Ovary (tissue), 7 donors: ENCODE measurements at regions not wholly inside any gene's neighbourhood (a gene's known extent, or its start where the extent isn't known, plus 50 kb on each side); places are given as distances from the start of the nearest gene placed in this dataset.

Experiments
- DNase-seq, 5 donors: peaks; one replicate each; pipeline ENCODE4 v3.0.0-alpha.2; 2019 to 2020
- H3K27ac ChIP-seq, 2 donors: fragments of 200-600 bp; one replicate each; pipeline versions ENCODE4 v1.5.1 to v1.8.0; 2019 to 2022
- H3K27me3 ChIP-seq: fragments of 200-600 bp; one replicate; pipeline ENCODE4 v1.8.0; 2022
- H3K36me3 ChIP-seq: fragments of 200-600 bp; sonication (generic); one replicate; pipeline ENCODE4 v1.5.1; 2019
- H3K4me1 ChIP-seq: one replicate; pipeline ENCODE4 v1.8.1; 2013; ENCODE audit warnings: mild to moderate bottlenecking, moderate library complexity; ENCODE audit not compliant: insufficient read depth
- H3K4me3 ChIP-seq: fragments of 200-600 bp; sonication (generic); one replicate; pipeline ENCODE4 v1.5.1; 2017
- H3K9me3 ChIP-seq, 2 donors: fragments of 200-600 bp in 1 of 2; sonication (generic) in 1 of 2; one replicate each; pipeline versions ENCODE4 v1.5.1 to v1.8.1; 2013 to 2019; ENCODE audit warnings: mild to moderate bottlenecking in 1 of 2, moderate library complexity in 1 of 2
- EP300 ChIP-seq: sonication (generic); formaldehyde crosslinking; IDR thresholded peaks from one replicate; pipeline ENCODE4 v1.6.1; 2017; ENCODE audit warnings: antibody characterized with exemption
- POLR2A ChIP-seq: fragments of 450-650 bp; IDR thresholded peaks from one replicate; pipeline ENCODE4 v1.6.1; 2017; ENCODE audit warnings: antibody characterized with exemption, mild to moderate bottlenecking, moderate library complexity
- WGBS, 3 donors: extraction: QIAGEN DNeasy Blood & Tissue Kit in 1 of 3; methylation state at CpG; one replicate each; pipeline versions ENCODE4 v1.1.5 to v1.1.7; 2013 to 2017; 5-methylcytosine and 5-hydroxymethylcytosine counted together
- intact Hi-C, 4 donors: fragments of 100-400 bp; cut with DNase I; formaldehyde crosslinking; loops; one replicate each; pipeline versions ENCODE4 v1.11.0 to v1.15.1; 2022 to 2023
- TF ChIP-seq, protein P1 (sequence below), 3 donors: fragments of 450-650 bp in 2 of 3; fragments of 200-600 bp in 1 of 3; IDR thresholded peaks; one replicate each; pipeline versions ENCODE4 v1.5.1 to v1.8.0; 2016 to 2022; ENCODE audit warnings: antibody characterized with exemption in 3 of 3, mild to moderate bottlenecking in 1 of 3
- donor health status: DM: no; HTN: no; CAD: no; lungs with moderate emphysema.
- donor health status: DM: no; HTN: no; CAD: no.
- donor health status: Bipolar disorder and iron deficiency.
- donor health status: DM: no; HTN: no; CAD: no.
- donor health status: DM: yes; HTN: yes; CAD: no.

- WGBS, 3 donors, result 47 to 64% (median 52%) methylated on average over 1 of the region's 1 CpG
- TF ChIP-seq EP300, result no peak
- TF ChIP-seq, protein P1, sequence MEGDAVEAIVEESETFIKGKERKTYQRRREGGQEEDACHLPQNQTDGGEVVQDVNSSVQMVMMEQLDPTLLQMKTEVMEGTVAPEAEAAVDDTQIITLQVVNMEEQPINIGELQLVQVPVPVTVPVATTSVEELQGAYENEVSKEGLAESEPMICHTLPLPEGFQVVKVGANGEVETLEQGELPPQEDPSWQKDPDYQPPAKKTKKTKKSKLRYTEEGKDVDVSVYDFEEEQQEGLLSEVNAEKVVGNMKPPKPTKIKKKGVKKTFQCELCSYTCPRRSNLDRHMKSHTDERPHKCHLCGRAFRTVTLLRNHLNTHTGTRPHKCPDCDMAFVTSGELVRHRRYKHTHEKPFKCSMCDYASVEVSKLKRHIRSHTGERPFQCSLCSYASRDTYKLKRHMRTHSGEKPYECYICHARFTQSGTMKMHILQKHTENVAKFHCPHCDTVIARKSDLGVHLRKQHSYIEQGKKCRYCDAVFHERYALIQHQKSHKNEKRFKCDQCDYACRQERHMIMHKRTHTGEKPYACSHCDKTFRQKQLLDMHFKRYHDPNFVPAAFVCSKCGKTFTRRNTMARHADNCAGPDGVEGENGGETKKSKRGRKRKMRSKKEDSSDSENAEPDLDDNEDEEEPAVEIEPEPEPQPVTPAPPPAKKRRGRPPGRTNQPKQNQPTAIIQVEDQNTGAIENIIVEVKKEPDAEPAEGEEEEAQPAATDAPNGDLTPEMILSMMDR (IDR thresholded peaks at IDR 0.05), result no peak
- TF ChIP-seq POLR2A, result no peak
These were observed 122.3 kb downstream of the ITIH6 start for GRCh38 chrX:54675762-54676161.

GRCh38 chrX:54695231-54695630 lies 102.8 kb downstream of the ITIH6 start:
- Histone ChIP-seq H3K4me1 (no peaks in the 10 kb centered on the region), H3K4me3 (no peak overlapping the region), H3K9me3 (peaks cover 0 to 2% of the 10 kb centered on the region in 2 donors), H3K36me3 (no peaks in the 10 kb centered on the region), H3K27ac (no peak overlapping the region), H3K27me3 (no peaks in the 10 kb centered on the region)
- no peak for DNase-seq
- intact Hi-C loops, result no loop called here
- WGBS, 3 donors, result 27 to 53% (median 29%) methylated on average over 2 of the region's 2 CpGs
- TF ChIP-seq, protein P1 (IDR thresholded peaks at IDR 0.05), result no peak
- no peak for TF ChIP-seq EP300

More at GRCh38 chrX:54675762-54676161, 122.3 kb downstream of the ITIH6 start:
- H3K27ac ChIP-seq, result no peak overlapping the region
- intact Hi-C loops, result no loop called here
- no peak for DNase-seq
- no peaks in the 10 kb centered on the region for H3K27me3 ChIP-seq
- no peaks in the 10 kb centered on the region for H3K36me3 ChIP-seq
- no peaks in the 10 kb centered on the region for H3K4me1 ChIP-seq
- H3K4me3 ChIP-seq, result no peak overlapping the region
- no peaks in the 10 kb centered on the region for H3K9me3 ChIP-seq

DNA sequence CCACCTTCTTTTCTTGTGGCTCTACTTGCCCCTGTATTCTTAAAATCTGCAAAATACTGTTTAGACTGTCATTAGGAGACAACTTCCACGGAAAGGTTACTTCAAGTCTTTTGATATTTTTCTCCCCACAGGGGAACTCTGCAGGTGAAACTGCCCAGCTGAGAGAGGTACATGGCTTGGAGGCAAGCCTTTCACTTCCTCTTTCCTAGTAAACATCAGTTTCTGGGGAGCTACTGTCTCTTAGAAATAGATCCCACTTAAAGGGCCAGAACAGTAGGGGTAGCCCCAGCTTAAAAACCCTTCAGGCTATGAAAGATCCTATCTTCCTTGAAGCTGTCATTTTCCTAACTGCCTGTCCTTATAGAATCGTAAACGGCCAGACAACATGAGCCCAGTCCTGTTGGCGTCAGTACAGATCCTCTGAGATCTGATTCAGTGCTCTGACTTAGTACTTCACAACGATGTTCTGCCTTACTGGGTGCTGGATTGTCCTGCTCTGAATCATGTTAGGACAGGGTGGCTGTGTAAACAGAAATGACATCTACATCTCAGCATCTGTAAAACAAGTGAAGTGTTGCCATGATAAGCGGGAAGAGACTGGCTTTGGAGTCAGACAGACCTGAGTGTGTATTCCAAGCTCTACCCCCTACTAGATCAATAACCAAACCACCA lies 102.1 kb downstream of the ITIH6 start:
- H3K4me1 ChIP-seq, result no peaks in the 10 kb centered on the region
- 50 to 58% (median 50%) methylated on average over 6 of the region's 6 CpGs for WGBS, 3 donors
- no peaks in the 10 kb centered on the region for H3K9me3 ChIP-seq
- intact Hi-C loops, result no loop called here
- H3K36me3 ChIP-seq, result no peaks in the 10 kb centered on the region
- H3K27me3 ChIP-seq, result no peaks in the 10 kb centered on the region
- TF ChIP-seq, protein P1 (IDR thresholded peaks at IDR 0.05), result no peak
- no peak for TF ChIP-seq POLR2A
- DNase-seq, result no peak
- no peak overlapping the region for H3K27ac ChIP-seq
- no peak overlapping the region for H3K4me3 ChIP-seq
